ENCODE measurements at regions not wholly inside any gene's neighbourhood (a gene's known extent, or its start where the extent isn't known, plus 50 kb on each side); places are given as distances from the start of the nearest gene placed in this dataset.

DNA sequence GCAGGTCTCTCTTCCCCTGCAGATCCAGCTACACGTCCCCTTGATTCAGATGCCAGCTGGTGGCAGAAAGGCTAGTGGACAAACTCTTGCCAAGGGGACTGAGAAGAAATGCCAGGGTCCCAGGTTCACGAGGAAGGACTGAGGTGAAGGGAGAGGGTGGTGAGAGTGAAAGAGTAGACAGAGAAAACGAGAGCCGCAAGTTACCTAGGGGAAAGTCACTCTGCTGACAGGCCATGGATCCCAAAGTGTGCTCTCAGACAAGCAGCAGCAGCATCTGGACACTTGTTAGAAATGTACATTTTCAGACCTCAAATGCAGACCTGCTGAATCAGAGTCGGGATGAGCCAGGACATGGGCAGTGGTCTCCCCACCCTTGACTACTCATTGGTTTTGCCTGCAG, 192.3 kb downstream of the FGFR2 start:
- no peak for DNase-seq

DNA sequence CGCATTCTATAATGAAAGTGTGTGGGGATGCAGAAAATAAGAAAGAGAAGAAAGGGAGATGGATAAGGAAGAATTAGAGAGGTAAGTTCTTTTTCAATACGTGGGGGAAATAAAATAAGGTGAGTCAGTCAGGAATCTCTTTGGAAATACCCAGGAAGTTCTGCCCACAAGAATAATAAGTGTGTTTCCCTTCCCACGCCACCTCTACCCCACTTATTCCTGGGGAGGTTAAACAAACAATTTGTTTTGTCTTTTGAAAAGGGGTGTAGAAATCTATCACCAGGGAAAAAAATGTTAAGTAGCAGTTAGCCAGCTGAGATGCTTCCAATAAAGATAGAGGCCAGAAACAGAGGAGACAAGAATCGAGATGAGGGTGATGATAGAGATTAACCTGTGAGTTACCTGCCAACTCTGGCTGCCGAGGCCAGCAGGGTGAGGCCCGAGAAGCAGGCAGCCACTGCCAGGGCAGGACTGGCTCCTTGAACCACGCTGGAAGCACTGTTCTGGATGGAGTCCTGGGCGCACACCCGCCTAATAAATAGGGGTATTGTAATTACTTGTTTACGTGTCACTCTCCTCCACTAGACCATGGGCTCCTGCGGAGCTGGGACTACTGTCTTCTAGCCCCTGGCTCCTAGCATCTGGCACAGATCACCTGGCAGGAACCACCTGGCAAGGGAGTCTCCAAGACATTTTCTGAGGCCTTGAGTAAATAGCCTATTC, 191.3 kb downstream of the FGFR2 start:
- DNase-seq = no peak

- DNase-seq = no peak
These were observed 188.7 kb downstream of the FGFR2 start for GRCh38 chr10:121409466-121410104.

GRCh38 chr10:121411004-121411403, 187.2 kb downstream of the FGFR2 start:
- DNase-seq = no peak

GRCh38 chr10:121413951-121414350, 184.3 kb downstream of the FGFR2 start:
- DNase-seq = no peak

- no peak for DNase-seq
These were observed 183.7 kb downstream of the FGFR2 start for GRCh38 chr10:121414366-121415062.

- DNase-seq = no peak
These were observed 183.2 kb downstream of the FGFR2 start for GRCh38 chr10:121415063-121415399.

DNA sequence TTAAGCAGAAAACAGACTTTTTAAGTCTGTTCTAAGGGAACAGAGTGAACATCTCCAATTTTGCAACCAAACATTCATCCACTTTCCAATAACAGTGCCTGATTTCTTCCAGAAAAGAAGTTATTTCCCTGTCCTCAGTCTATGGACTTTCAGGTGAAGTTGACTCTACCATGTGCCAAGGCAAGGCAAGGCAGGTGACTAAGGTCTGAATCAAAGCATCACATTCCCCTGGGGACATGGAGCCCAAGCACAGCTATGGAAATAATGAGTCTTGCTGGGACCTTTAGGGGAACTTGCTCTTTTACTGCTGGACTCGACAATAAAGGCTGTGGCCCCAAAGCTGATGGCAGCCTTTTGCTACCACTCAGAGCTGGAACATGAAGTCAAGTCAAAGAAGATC, 182.2 kb downstream of the FGFR2 start:
- no peak for DNase-seq

DNA sequence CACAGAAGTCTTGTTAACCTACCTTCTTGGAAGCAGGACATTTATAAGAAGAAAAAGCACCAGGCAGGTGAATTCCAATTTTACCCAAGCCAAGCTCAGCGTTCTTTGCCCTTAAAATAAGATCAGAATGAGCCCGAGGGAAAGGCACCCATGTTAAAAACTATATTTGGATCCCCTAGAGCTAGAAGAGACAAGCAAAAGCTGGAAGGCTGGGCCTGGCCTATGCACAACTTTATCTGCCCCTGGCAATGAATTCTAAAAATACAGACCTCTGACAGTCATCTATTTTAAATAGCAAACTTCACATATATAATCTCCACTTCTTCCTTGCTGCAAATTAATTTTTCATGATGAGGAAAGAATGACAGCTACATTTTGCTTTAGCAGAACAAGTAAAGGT, 180.9 kb downstream of the FGFR2 start:
- DNase-seq = no peak

DNA sequence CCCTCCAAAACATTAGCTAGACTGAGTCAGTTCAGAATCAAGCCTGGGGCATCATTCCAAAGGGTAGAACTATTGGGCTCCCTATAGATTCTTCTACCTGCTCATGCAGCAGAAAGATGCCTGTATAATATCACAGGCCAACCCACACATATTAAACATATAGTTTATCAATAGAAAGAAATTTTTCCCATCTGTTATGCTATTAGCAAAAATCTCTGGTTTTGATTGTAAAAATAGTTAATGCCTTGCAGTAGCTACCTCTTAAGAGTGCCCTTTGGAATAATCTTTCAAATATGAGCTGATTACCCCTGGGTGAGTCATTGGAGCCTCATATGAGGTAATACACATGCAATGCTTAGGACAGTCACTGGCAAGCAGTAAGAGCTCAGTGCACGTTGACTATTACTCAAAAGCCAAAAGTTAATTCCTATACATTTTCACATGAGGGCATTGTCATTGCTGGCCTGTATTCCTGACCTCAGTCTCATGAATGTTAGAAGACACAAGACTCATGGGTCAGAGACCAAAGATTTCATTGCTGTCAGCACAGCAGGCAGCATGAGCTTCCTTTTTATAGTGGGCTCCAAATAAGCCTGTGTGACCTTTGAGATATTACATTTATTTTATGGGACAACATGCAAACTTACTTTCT, 180.0 kb downstream of the FGFR2 start:
- no peak for DNase-seq

- no peak for DNase-seq
These were observed 178.2 kb downstream of the FGFR2 start for GRCh38 chr10:121420006-121420405.

- no peak for DNase-seq
These were observed 176.1 kb downstream of the FGFR2 start for GRCh38 chr10:121422096-121422495.

DNA sequence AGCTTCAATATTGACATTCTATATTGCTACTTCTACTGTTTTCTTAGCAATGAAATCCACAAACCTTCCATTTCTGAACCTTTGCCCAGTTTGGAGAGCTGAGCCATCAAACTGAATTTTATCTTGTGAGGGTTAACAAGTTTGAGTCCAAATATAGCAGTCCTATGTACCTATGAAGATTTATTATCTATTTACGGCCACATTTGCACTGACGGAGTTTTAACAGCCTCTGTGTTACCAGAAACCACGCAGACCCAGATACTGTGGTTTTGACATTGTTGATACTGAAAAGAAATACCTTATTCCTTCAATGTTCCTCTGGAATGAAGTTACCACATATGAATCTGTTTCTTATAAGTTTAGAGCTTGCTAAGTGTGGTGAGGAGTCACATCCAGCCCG, 172.6 kb downstream of the FGFR2 start:
- no peak for DNase-seq

GRCh38 chr10:121426307-121426706, 171.9 kb downstream of the FGFR2 start:
- no peak for DNase-seq

Data from stimulated activated CD4-positive, alpha-beta T cell treated with anti-CD3 and anti-CD28 coated beads, Interleukin-4, amount 100 ng/mL, for 1 hour (primary cell).